Duodenal mucosa (tissue), 2 donors: ENCODE measurements at regions not wholly inside any gene's neighbourhood (a gene's known extent, or its start where the extent isn't known, plus 50 kb on each side); places are given as distances from the start of the nearest gene placed in this dataset.

Source experiments
- H3K27ac ChIP-seq: one replicate; pipeline ENCODE4 v1.7.0; 2013; ENCODE audit warnings: low read depth, low read length
- H3K27me3 ChIP-seq, 2 donors: one replicate each; pipeline ENCODE4 v1.7.0; 2013; ENCODE audit warnings: low read length in 2 of 2, control low read depth in 1 of 2; ENCODE audit not compliant: insufficient read depth in 2 of 2, control insufficient read depth in 1 of 2
- H3K36me3 ChIP-seq, 2 donors: one replicate each; pipeline ENCODE4 v1.7.0; 2013; ENCODE audit warnings: low read length in 2 of 2, control low read depth in 1 of 2; ENCODE audit not compliant: insufficient read depth in 2 of 2, control insufficient read depth in 1 of 2
- H3K4me1 ChIP-seq, 2 donors: one replicate each; pipeline ENCODE4 v1.7.0; 2013; ENCODE audit warnings: low read length in 2 of 2, control low read depth in 1 of 2; ENCODE audit not compliant: insufficient read depth in 2 of 2, control insufficient read depth in 1 of 2
- H3K4me3 ChIP-seq, 2 donors: one replicate each; pipeline ENCODE4 v1.7.0; 2013; ENCODE audit warnings: low read length in 2 of 2, low read depth in 1 of 2
- H3K9ac ChIP-seq, 2 donors: one replicate each; pipeline ENCODE4 v1.7.0; 2013; ENCODE audit warnings: low read length in 2 of 2, low read depth in 1 of 2
- H3K9me3 ChIP-seq, 2 donors: one replicate each; pipeline ENCODE4 v1.7.0; 2013; ENCODE audit warnings: low read length in 2 of 2, control low read depth in 1 of 2; ENCODE audit not compliant: control insufficient read depth in 1 of 2

DNA sequence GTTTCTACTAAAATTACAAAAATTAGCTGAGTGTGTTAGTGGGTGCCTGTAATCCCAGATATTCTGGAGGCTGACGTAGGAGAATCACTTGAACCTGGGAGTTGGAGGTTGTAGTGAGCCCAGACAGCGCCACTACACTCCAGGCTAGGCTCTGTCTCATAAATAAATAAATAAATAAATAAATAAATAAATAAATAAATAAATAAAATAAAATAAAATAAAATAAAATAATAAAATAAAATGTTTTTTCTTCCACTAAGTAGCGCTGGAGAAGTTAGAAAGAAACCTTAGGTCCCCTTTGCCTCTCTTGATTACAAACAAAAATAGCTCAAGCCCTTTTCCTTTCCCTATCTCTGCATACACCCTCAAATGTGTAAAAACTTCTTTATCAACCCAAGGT is 525.9 kb downstream of the IPMK start:
- H3K27me3 ChIP-seq, result no peaks in the 10 kb centered on the region
- no peaks in the 10 kb centered on the region for H3K9me3 ChIP-seq
- H3K36me3 ChIP-seq, result no peaks in the 10 kb centered on the region
- no peak overlapping the region for H3K4me3 ChIP-seq
- H3K27ac ChIP-seq, result no peak overlapping the region
- H3K9ac ChIP-seq, result no peak overlapping the region
- no peaks in the 10 kb centered on the region for H3K4me1 ChIP-seq

DNA sequence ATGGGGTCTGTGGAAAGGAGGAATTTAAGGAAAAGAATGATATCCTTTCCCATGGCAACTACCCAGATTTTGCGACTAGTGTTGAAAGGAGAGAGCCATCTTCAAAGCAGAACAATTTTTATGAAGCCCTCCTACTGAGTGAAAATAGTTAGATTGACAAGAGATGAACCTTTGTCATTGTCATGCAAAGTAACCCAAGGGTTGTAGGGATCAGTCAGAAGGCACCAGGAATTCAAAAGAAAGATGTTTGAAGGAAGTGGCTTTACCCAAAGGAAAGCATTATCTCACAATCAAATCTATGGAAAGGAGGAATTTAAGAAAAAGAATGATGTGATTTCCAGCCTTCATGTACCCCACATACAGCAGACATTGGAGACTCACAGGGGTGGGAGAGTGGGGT is 544.4 kb downstream of the IPMK start:
- no peaks in the 10 kb centered on the region for H3K27me3 ChIP-seq
- no peaks in the 10 kb centered on the region for H3K4me1 ChIP-seq
- no peak overlapping the region for H3K9ac ChIP-seq
- H3K27ac ChIP-seq, result no peak overlapping the region
- H3K4me3 ChIP-seq, result no peak overlapping the region
- H3K9me3 ChIP-seq, result no peaks in the 10 kb centered on the region
- H3K36me3 ChIP-seq, result no peaks in the 10 kb centered on the region

DNA sequence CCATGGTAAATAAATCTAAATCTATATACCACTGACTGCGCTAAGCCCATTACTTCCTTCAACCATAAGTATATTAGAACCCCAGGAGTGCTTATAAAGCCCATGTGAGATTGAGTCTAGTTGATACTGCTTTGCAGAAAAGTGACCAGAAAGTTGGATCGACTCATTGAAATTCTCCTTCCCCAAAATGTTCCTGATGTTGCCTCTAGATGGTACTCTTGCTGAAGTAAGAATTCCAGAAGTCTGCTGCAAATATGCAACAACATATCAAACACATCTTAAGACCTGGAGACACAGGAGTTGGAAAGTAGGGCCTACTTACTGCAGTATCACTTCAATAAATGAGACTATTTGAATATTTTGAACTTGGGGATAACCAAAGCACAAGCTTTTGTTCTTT is 550.8 kb downstream of the IPMK start:
- H3K4me1 ChIP-seq, result no peaks in the 10 kb centered on the region
- H3K27ac ChIP-seq, result no peak overlapping the region
- H3K9ac ChIP-seq, result no peak overlapping the region
- H3K9me3 ChIP-seq, result no peaks in the 10 kb centered on the region
- no peaks in the 10 kb centered on the region for H3K27me3 ChIP-seq
- H3K4me3 ChIP-seq, result no peak overlapping the region
- no peaks in the 10 kb centered on the region for H3K36me3 ChIP-seq

DNA sequence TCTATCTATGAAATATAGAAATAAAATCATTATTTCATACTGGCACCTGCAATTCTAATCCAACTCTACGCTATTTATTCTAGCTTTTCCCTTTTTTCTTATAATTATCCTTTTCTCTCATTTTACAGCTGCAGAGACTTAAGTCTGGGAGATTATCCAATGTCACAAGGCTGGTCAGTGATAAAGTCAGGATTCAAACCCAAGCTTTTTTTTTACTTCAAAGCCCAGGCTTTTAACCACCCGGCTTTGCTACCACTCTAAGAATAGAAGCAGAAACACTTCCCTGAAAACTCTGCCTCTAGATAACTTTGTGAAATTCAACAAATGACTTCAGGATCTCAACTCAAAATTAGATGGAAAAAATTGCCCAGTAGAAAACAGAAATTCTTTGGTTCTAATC is 552.5 kb downstream of the IPMK start:
- H3K4me3 ChIP-seq, result no peak overlapping the region
- H3K27ac ChIP-seq, result no peak overlapping the region
- no peak overlapping the region for H3K9ac ChIP-seq
- H3K36me3 ChIP-seq, result no peaks in the 10 kb centered on the region
- no peaks in the 10 kb centered on the region for H3K4me1 ChIP-seq
- no peaks in the 10 kb centered on the region for H3K27me3 ChIP-seq
- H3K9me3 ChIP-seq, result no peaks in the 10 kb centered on the region

DNA sequence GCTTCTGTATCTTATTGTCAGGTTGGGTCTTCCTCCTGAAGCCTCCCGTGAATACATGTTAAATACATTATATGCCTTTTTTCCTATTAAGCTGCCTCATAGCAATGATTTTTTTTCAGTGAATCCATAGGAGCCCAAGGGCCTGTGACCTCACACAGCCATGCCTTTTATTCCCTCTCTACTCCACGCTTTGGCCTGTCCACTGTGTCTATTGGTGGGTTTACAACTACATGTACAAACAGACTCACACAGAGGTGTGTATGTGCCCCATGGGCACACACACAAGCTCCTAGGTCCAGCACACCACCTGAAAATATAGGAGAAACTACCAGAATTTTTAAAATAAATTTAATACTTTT is 560.4 kb downstream of the IPMK start:
- H3K27me3 ChIP-seq, result no peaks in the 10 kb centered on the region
- no peaks in the 10 kb centered on the region for H3K9me3 ChIP-seq
- H3K4me3 ChIP-seq, result no peak overlapping the region

DNA sequence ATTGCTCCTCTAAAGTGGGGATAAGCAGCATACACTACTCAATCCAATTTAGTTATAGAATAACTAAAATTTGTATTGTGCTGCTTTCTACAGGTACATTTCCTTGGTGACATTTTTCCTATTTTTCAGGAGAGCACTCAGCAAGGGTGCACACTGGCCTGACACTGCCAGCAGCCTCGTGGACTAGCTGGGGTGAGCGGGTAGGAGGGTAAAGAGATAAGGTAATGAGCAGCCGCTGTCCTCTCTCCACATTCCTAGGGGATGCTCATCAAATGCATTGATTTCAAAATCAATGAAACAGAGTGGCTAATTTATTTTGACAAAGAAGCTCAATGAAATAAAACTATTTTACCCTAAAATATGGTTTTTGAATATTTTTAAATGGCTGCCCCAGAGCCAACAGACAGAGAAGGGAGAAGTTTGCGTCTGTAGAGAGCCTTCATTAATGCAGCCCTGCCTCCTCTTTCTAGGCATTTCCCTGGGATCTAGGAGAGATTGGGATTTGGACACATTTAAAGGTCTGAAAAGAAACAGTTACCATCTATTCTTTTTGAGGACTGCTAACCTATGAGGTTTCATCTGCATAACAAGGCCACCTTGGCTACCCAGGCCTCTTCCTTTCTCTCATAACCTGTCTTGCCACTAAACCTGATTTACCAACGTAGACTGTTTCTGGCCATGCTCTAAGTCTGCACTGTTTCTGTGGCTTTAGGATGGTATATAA is 561.0 kb downstream of the IPMK start:
- Histone ChIP-seq H3K9ac (no peak overlapping the region), H3K9me3 (no peaks in the 10 kb centered on the region), H3K27me3 (no peaks in the 10 kb centered on the region), H3K27ac (no peak overlapping the region), H3K4me1 (no peaks in the 10 kb centered on the region), H3K36me3 (no peaks in the 10 kb centered on the region), H3K4me3 (no peak overlapping the region)

More for the DNA sequence above, 560.4 kb downstream of the IPMK start:
- H3K4me1 ChIP-seq, result no peaks in the 10 kb centered on the region
- H3K27ac ChIP-seq, result no peak overlapping the region
- H3K9ac ChIP-seq, result no peak overlapping the region
- no peaks in the 10 kb centered on the region for H3K36me3 ChIP-seq

DNA sequence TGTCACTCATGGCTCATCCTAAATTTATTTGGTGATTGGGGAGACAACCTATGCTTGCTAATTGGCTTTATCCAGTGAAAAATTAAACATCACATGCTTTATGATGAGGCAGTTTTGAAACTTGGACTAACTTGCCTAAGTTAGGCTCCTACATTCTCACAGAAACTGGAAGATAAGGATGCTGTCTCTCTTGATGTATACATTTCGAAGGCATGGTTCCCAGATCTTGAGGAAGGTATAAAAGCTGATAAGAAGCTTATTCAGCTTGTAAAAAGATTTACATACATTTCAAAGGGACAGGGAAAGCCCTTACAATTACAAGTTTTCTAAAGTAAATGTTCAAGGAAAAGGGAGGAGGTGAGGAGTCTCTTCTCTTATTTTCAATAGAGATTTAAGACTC is 561.7 kb downstream of the IPMK start:
- H3K4me3 ChIP-seq, result no peak overlapping the region
- H3K27me3 ChIP-seq, result no peaks in the 10 kb centered on the region
- no peaks in the 10 kb centered on the region for H3K9me3 ChIP-seq
- H3K4me1 ChIP-seq, result no peaks in the 10 kb centered on the region
- H3K36me3 ChIP-seq, result no peaks in the 10 kb centered on the region
- H3K27ac ChIP-seq, result no peak overlapping the region
- no peak overlapping the region for H3K9ac ChIP-seq

DNA sequence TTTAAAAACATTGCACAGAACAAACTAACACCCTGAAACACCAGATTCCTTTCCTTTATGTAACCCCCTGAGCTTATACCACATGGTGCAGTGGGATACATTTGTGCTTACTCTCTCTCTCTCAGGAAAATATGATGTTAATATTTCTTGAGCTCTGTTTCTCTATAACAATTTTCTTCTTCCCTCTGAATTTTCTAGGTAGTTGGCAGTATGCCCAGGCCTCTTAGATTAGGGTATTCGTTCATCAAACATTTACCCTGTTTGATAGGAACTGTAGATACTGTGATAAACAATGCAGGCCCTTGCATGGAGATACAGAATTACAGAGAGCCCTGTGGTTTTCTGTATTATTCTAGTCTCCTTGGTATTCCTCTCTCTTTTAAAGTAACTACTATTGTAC is 567.8 kb downstream of the IPMK start:
- Histone ChIP-seq H3K27me3 (no peaks in the 10 kb centered on the region), H3K4me3 (no peak overlapping the region), H3K9ac (no peak overlapping the region), H3K9me3 (no peaks in the 10 kb centered on the region), H3K27ac (no peak overlapping the region), H3K4me1 (no peaks in the 10 kb centered on the region), H3K36me3 (no peaks in the 10 kb centered on the region)

DNA sequence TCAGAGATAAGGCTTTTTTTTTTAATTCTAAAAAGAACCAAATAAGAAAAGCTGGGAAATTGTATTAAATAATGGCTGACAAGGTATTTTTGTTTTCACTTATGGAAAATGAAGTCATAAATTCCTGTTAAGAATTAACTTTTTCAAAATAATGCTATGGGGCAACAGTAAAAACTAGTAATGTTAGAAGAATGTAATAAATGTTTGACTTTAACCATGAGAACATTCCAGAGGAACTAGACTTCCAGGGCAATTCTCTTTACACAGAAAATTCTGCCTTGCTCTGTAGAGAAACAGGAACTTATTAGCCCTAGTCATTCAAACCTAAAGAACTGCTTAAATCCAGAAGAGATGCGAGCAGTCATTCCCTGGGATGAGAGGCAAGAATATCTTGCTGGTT is 571.1 kb downstream of the IPMK start:
- no peak overlapping the region for H3K9ac ChIP-seq
- H3K4me3 ChIP-seq, result no peak overlapping the region
- H3K27me3 ChIP-seq, result no peaks in the 10 kb centered on the region
- H3K36me3 ChIP-seq, result no peaks in the 10 kb centered on the region
- no peaks in the 10 kb centered on the region for H3K9me3 ChIP-seq
- H3K4me1 ChIP-seq, result no peaks in the 10 kb centered on the region
- H3K27ac ChIP-seq, result no peak overlapping the region

DNA sequence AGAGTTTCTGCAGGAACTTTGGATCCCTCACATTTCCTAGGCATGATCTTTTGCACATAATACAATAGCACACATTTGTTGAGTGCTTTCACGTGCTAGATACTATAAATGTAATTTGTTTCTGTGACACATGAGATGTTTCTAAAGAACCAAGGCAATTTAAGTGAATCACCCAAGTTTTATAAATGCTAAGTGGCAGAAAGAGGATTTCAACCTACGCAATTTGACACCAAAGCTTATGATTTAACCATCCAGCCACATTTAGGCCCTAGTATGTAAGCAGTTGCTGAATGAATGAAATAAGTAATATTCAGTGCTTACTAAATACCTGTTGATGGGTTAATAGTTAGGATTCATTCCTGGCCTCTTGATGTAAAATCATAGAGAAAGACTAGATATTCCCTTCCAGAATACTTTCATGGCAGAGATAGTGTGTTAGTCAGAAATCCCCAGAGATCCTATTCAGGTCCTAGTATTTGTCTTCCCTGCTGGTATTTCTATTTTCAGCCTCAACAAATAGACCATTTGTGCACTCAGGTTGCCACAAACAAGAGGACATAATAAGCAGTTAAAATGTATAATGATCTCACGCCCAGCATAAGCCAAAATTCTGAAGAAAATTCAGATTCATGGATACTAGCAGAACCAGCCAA is 572.6 kb downstream of the IPMK start:
- Histone ChIP-seq H3K36me3 (no peaks in the 10 kb centered on the region), H3K27ac (no peak overlapping the region), H3K4me3 (no peak overlapping the region), H3K9me3 (no peaks in the 10 kb centered on the region), H3K27me3 (no peaks in the 10 kb centered on the region), H3K4me1 (no peaks in the 10 kb centered on the region), H3K9ac (no peak overlapping the region)
